ENCODE measurements at regions not wholly inside any gene's neighbourhood (a gene's known extent, or its start where the extent isn't known, plus 50 kb on each side); places are given as distances from the start of the nearest gene placed in this dataset.
"Not testable (repeated sequence)": the region's sequence is repeated elsewhere in the genome, so short reads cannot be mapped to it uniquely, and the experiment has no call there.

GRCh38 chr15:89031637-89032285 lies 56.5 kb upstream of the ABHD2 start:
- not testable (repeated sequence) for DNase-seq

- no peak for DNase-seq
Measured at GRCh38 chr15:89034305-89034704, 54.0 kb upstream of the ABHD2 start.

GRCh38 chr15:89035150-89035549 lies 53.1 kb upstream of the ABHD2 start:
- DNase-seq: no peak

GRCh38 chr15:89035658-89036057 lies 52.6 kb upstream of the ABHD2 start:
- DNase-seq: no peak

GRCh38 chr15:89038146-89038545 lies 50.1 kb upstream of the ABHD2 start:
- no peak for DNase-seq
